IMR-90 (cell line): ENCODE measurements at regions not wholly inside any gene's neighbourhood (a gene's known extent, or its start where the extent isn't known, plus 50 kb on each side); places are given as distances from the start of the nearest gene placed in this dataset.

Experiments
- ATAC-seq: fragments of 200-7000 bp; cut with Tn5 transposase; 2 replicates; pipeline ENCODE4 v1.9.1; 2020; ENCODE audit warnings: low read depth, mild to moderate bottlenecking, moderate library complexity
- BruUV-seq: library from RNA; stranded (reverse); fragments of 400-500 nt; replicated peaks from 2 replicates; lab custom pipeline; 2021; lab: Mats Ljungman, UMichigan
- CTCF ChIA-PET: fragments of 300-600 bp; formaldehyde crosslinking; extraction: SDS; loops from one replicate; lab custom pipeline; 2021; ENCODE audit warnings: antibody characterized with exemption; lab: Yijun Ruan, JAX
- POLR2A ChIA-PET: fragments of 300-600 bp; sonication (Branson Sonifier 250); formaldehyde crosslinking; loops from one replicate; lab custom pipeline; 2022; ENCODE audit warnings: antibody characterized with exemption; ENCODE audit not compliant: unreplicated experiment; lab: Charles Lee
- DNase-seq: peaks from one replicate; pipeline ENCODE4 v3.0.0; 2013
- H2AFZ ChIP-seq: replicated peaks from 2 replicates; pipeline ENCODE3; 2013; ENCODE audit warnings: low read length, mild to moderate bottlenecking; ENCODE audit not compliant: poor library complexity
- H2AK5ac ChIP-seq: 2 replicates; pipeline ENCODE4 v1.6.1; 2013; ENCODE audit warnings: low read depth, low read length, inconsistent platforms
- H2AK9ac ChIP-seq: replicated peaks from 2 replicates; pipeline ENCODE3; 2013; ENCODE audit warnings: mild to moderate bottlenecking, low read depth, low read length, moderate library complexity; ENCODE audit not compliant: poor library complexity
- H2BK120ac ChIP-seq: 2 replicates; pipeline ENCODE4 v1.6.1; 2013; ENCODE audit warnings: low read depth, low read length, inconsistent platforms
- H2BK15ac ChIP-seq: 3 replicates; pipeline ENCODE4 v1.6.1; 2013; ENCODE audit warnings: low read depth, low read length, inconsistent platforms
- H2BK20ac ChIP-seq: 2 replicates; pipeline ENCODE4 v1.6.1; 2013; ENCODE audit warnings: low read depth, mild to moderate bottlenecking, inconsistent platforms, low read length, moderate library complexity
- H2BK5ac ChIP-seq: 2 replicates; pipeline ENCODE4 v1.6.1; 2013; ENCODE audit warnings: mild to moderate bottlenecking, low read depth, low read length, inconsistent platforms; ENCODE audit not compliant: poor library complexity, severe bottlenecking
- H3K14ac ChIP-seq: replicated peaks from 2 replicates; pipeline ENCODE4 v1.6.1; 2013; ENCODE audit warnings: low read depth, low read length, inconsistent platforms
- H3K18ac ChIP-seq: 2 replicates; pipeline ENCODE4 v1.6.1; 2013; ENCODE audit warnings: low read depth, low read length, control low read depth
- H3K23ac ChIP-seq: 2 replicates; pipeline ENCODE4 v1.6.1; 2013; ENCODE audit warnings: low read depth, low read length, inconsistent platforms
- H3K27ac ChIP-seq: 2 replicates; pipeline ENCODE4 v1.5.1; 2013; ENCODE audit warnings: mild to moderate bottlenecking, control low read depth, low read length; ENCODE audit not compliant: insufficient read depth
- H3K27me3 ChIP-seq: 2 replicates; pipeline ENCODE4 v1.6.1; 2013; ENCODE audit warnings: low read length; ENCODE audit not compliant: control insufficient read depth, insufficient read depth
- H3K36me3 ChIP-seq: 2 replicates; pipeline ENCODE4 v1.6.1; 2013; ENCODE audit warnings: low read length, mixed read lengths; ENCODE audit not compliant: control insufficient read depth, insufficient read depth
- H3K4ac ChIP-seq: 2 replicates; pipeline ENCODE4 v1.6.1; 2013; ENCODE audit warnings: low read depth, low read length, inconsistent platforms
- H3K4me1 ChIP-seq: 2 replicates; pipeline ENCODE4 v1.6.1; 2013; ENCODE audit warnings: low read length, mixed read lengths; ENCODE audit not compliant: control insufficient read depth, insufficient read depth
- H3K4me2 ChIP-seq: 2 replicates; pipeline ENCODE4 v1.6.1; 2013; ENCODE audit warnings: low read depth, mild to moderate bottlenecking, control low read depth, low read length, moderate library complexity
- H3K4me3 ChIP-seq: 2 replicates; pipeline ENCODE4 v1.5.1; 2013; ENCODE audit warnings: low read depth, mild to moderate bottlenecking, control low read depth, low read length, moderate library complexity; ENCODE audit not compliant: insufficient read depth
- H3K56ac ChIP-seq: 2 replicates; pipeline ENCODE4 v1.6.1; 2013; ENCODE audit warnings: low read length, inconsistent platforms; ENCODE audit not compliant: insufficient read depth; ENCODE audit errors: extremely low read depth
- H3K79me1 ChIP-seq, 2 experiments: 2 replicates each; pipeline ENCODE4 v1.6.1; 2013; ENCODE audit warnings: low read length in 2 of 2, inconsistent platforms in 1 of 2, low read depth in 1 of 2
- H3K9ac ChIP-seq: 2 replicates; pipeline ENCODE4 v1.6.1; 2013; ENCODE audit warnings: low read depth, low read length, control low read depth
- H3K9me1 ChIP-seq: 2 replicates; pipeline ENCODE4 v1.6.1; 2013; ENCODE audit warnings: low read length, inconsistent platforms; ENCODE audit not compliant: insufficient read depth
- H3K9me3 ChIP-seq: 2 replicates; pipeline ENCODE4 v1.6.1; 2013; ENCODE audit warnings: low read length; ENCODE audit not compliant: control insufficient read depth, insufficient read depth
- H4K20me1 ChIP-seq: 2 replicates; pipeline ENCODE4 v1.6.1; 2013; ENCODE audit warnings: low read length, inconsistent platforms; ENCODE audit not compliant: insufficient read depth
- H4K5ac ChIP-seq: 2 replicates; pipeline ENCODE4 v1.6.1; 2013; ENCODE audit warnings: mild to moderate bottlenecking, low read depth, low read length, control low read depth
- H4K8ac ChIP-seq, 2 experiments: 2 replicates each; pipeline ENCODE4 v1.6.1; 2013; ENCODE audit warnings: low read depth in 2 of 2, low read length in 2 of 2, control low read depth in 1 of 2, inconsistent platforms in 1 of 2
- H4K91ac ChIP-seq: 2 replicates; pipeline ENCODE4 v1.6.1; 2013; ENCODE audit warnings: low read depth, low read length, inconsistent platforms; ENCODE audit not compliant: insufficient read depth
- BHLHE40 ChIP-seq: fragments of 150-350 bp; IDR thresholded peaks from 2 replicates; pipeline ENCODE4 v1.6.1; 2016; ENCODE audit warnings: mild to moderate bottlenecking, low read depth, low read length
- CEBPB ChIP-seq: IDR thresholded peaks from 2 replicates; pipeline ENCODE4 v1.6.1; 2012; ENCODE audit warnings: low read depth, low read length, improper control_type of control experiment
- CHD1 ChIP-seq: IDR thresholded peaks from 2 replicates; pipeline ENCODE4 v1.6.1; 2012; ENCODE audit warnings: low read depth, low read length, improper control_type of control experiment
- FOS ChIP-seq: fragments of 150-350 bp; IDR thresholded peaks from 2 replicates; pipeline ENCODE4 v1.6.1; 2016; ENCODE audit warnings: low read depth, low read length
- MAFK ChIP-seq: IDR thresholded peaks from 2 replicates; pipeline ENCODE4 v1.6.1; 2012; ENCODE audit warnings: low read depth, low read length, improper control_type of control experiment
- MAZ ChIP-seq: IDR thresholded peaks from 2 replicates; pipeline ENCODE4 v1.6.1; 2012; ENCODE audit warnings: low read depth, mild to moderate bottlenecking, low read length, improper control_type of control experiment, moderate library complexity, borderline replicate concordance
- NFE2L2 ChIP-seq: fragments of 150-350 bp; IDR thresholded peaks from 2 replicates; pipeline ENCODE4 v1.6.1; 2016; ENCODE audit warnings: low read depth, mild to moderate bottlenecking, low read length
- POLR2A ChIP-seq: IDR thresholded peaks from 2 replicates; pipeline ENCODE4 v1.6.1; 2012; ENCODE audit warnings: mild to moderate bottlenecking, low read depth, low read length
- RAD21 ChIP-seq: IDR thresholded peaks from 2 replicates; pipeline ENCODE4 v1.6.1; 2012; ENCODE audit warnings: low read length, improper control_type of control experiment
- RCOR1 ChIP-seq: IDR thresholded peaks from 2 replicates; pipeline ENCODE4 v1.6.1; 2012; ENCODE audit warnings: mild to moderate bottlenecking, low read length, improper control_type of control experiment; ENCODE audit not compliant: insufficient replicate concordance
- SMC3 ChIP-seq: fragments of 150-350 bp; IDR thresholded peaks from 2 replicates; pipeline ENCODE4 v1.6.1; 2016; ENCODE audit warnings: low read depth, mild to moderate bottlenecking, antibody characterized with exemption, low read length, moderate library complexity
- WGBS, 2 experiments: methylation state at CpG; one replicate each; pipeline versions ENCODE4 v1.1.5 to v1.1.7; 2013; ENCODE audit warnings: missing lambda C conversion rate in 2 of 2; ENCODE audit not compliant: insufficient read length in 1 of 2; ENCODE audit errors: extremely low coverage in 2 of 2; 5-methylcytosine and 5-hydroxymethylcytosine counted together
- dilution Hi-C: fragments of 300-500 bp; cut with HindIII; formaldehyde crosslinking; loops from one replicate; pipeline ENCODE4 v1.14.3; 2018; ENCODE audit warnings: low sequenced_read_pairs; ENCODE audit not compliant: unreplicated experiment
- in situ Hi-C: fragments of 300-500 bp; cut with MboI; formaldehyde crosslinking; loops from 3 replicates; pipeline ENCODE4 v1.14.3; 2019; ENCODE audit warnings: low sequenced_read_pairs, inconsistent platforms, mixed read lengths
- intact Hi-C: fragments of 100-400 bp; cut with micrococcal nuclease; formaldehyde crosslinking; loops from 2 replicates; pipeline ENCODE4 v1.10.0; 2022
- TF ChIP-seq, protein P1 (sequence below): conservative IDR thresholded peaks from 2 replicates; pipeline ENCODE4 v1.5.1; 2012; ENCODE audit warnings: mild to moderate bottlenecking, low read depth, low read length, improper control_type of control experiment
- TF ChIP-seq, protein P2 (sequence below): fragments of 150-350 bp; IDR thresholded peaks from 2 replicates; pipeline ENCODE4 v1.6.1; 2016; ENCODE audit warnings: low read depth, mild to moderate bottlenecking, low read length, moderate library complexity, borderline replicate concordance
- TF ChIP-seq, protein P3 (sequence below): fragments of 150-350 bp; IDR thresholded peaks from 2 replicates; pipeline ENCODE4 v1.6.1; 2017; ENCODE audit warnings: mild to moderate bottlenecking, antibody characterized with exemption, low read length, low read depth

DNA sequence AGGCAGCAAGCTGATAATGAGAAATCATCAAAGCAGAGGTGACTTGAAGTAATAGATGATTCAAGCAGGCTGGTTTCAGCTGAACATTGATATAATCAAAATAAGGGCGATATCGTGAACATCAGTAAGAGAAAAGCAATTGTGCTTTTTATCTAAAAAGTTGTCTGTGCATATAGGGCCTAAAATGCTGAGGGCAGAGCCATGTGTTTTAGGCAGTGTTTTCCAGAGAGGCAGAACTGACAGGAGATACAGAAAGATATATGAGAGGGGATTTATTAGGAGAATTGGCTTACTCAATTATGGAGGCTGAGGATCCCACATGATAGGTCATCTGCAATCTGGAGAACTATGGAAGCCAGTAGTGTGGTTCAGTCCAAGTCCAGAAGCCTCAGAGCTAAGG lies 136.5 kb upstream of the NPY2R start:
- ChIA-PET CTCF (no interaction called here), POLR2A (no interaction called here)
- Histone ChIP-seq H2BK15ac (no peak overlapping the region), H3K9me1 (no peaks in the 10 kb centered on the region), H2AK5ac (no peak overlapping the region), H2BK5ac (no peak overlapping the region), H2BK120ac (no peak overlapping the region), H3K4me2 (no peak overlapping the region), H2AFZ (no peak overlapping the region), H4K91ac (no peak overlapping the region), H4K20me1 (no peaks in the 10 kb centered on the region), H3K79me1 (no peaks in the 10 kb centered on the region), H3K36me3 (no peaks in the 10 kb centered on the region), H2BK20ac (no peak overlapping the region), H3K27me3 (no peaks in the 10 kb centered on the region), H4K5ac (no peak overlapping the region), H3K9me3 (no peaks in the 10 kb centered on the region), H3K56ac (no peak overlapping the region), H3K18ac (no peak overlapping the region), H3K27ac (no peak overlapping the region), H3K23ac (no peak overlapping the region), H3K4me1 (no peaks in the 10 kb centered on the region), H3K4ac (no peak overlapping the region), H2AK9ac (no peak overlapping the region), H3K14ac (no peak overlapping the region), H3K9ac (no peak overlapping the region), H3K4me3 (no peak overlapping the region), H4K8ac (no peak overlapping the region)
- dilution Hi-C loops = no loop called here
- intact Hi-C loops = no loop called here
- BruUV-seq = no TSS peak
- ATAC-seq (no peak), DNase-seq (no peak)
- no CpG with 5 or more reads among the region's 2 CpGs for WGBS, 2 experiments
- TF ChIP-seq POLR2A (no peak), FOS (no peak), CHD1 (no peak), SMC3 (no peak), RAD21 (no peak), MAFK (no peak), CEBPB (no peak), NFE2L2 (no peak), MAZ (no peak), RCOR1 (no peak), BHLHE40 (no peak)
- TF ChIP-seq, protein P1, sequence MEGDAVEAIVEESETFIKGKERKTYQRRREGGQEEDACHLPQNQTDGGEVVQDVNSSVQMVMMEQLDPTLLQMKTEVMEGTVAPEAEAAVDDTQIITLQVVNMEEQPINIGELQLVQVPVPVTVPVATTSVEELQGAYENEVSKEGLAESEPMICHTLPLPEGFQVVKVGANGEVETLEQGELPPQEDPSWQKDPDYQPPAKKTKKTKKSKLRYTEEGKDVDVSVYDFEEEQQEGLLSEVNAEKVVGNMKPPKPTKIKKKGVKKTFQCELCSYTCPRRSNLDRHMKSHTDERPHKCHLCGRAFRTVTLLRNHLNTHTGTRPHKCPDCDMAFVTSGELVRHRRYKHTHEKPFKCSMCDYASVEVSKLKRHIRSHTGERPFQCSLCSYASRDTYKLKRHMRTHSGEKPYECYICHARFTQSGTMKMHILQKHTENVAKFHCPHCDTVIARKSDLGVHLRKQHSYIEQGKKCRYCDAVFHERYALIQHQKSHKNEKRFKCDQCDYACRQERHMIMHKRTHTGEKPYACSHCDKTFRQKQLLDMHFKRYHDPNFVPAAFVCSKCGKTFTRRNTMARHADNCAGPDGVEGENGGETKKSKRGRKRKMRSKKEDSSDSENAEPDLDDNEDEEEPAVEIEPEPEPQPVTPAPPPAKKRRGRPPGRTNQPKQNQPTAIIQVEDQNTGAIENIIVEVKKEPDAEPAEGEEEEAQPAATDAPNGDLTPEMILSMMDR = no peak
- TF ChIP-seq, protein P2, sequence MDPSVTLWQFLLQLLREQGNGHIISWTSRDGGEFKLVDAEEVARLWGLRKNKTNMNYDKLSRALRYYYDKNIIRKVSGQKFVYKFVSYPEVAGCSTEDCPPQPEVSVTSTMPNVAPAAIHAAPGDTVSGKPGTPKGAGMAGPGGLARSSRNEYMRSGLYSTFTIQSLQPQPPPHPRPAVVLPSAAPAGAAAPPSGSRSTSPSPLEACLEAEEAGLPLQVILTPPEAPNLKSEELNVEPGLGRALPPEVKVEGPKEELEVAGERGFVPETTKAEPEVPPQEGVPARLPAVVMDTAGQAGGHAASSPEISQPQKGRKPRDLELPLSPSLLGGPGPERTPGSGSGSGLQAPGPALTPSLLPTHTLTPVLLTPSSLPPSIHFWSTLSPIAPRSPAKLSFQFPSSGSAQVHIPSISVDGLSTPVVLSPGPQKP = no peak
- TF ChIP-seq, protein P3, sequence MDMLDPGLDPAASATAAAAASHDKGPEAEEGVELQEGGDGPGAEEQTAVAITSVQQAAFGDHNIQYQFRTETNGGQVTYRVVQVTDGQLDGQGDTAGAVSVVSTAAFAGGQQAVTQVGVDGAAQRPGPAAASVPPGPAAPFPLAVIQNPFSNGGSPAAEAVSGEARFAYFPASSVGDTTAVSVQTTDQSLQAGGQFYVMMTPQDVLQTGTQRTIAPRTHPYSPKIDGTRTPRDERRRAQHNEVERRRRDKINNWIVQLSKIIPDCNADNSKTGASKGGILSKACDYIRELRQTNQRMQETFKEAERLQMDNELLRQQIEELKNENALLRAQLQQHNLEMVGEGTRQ = no peak
- in situ Hi-C loops = no loop called here
